K562 (cell line): ENCODE measurements at regions not wholly inside any gene's neighbourhood (a gene's known extent, or its start where the extent isn't known, plus 50 kb on each side); places are given as distances from the start of the nearest gene placed in this dataset.

Experiments
- ARID1B ChIP-seq: fragments of 450-650 bp; IDR thresholded peaks from 2 replicates; pipeline ENCODE4 v1.6.1; 2016; ENCODE audit warnings: antibody characterized with exemption, mild to moderate bottlenecking, inconsistent platforms
- CAMTA2 ChIP-seq: fragments of 250-450 bp; sonication (Bioruptor Pico); conservative IDR thresholded peaks from 2 replicates; pipeline ENCODE4 v1.5.1; 2022
- CC2D1A ChIP-seq: fragments of 450-650 bp; IDR thresholded peaks from 2 replicates; pipeline ENCODE4 v1.6.1; 2017; ENCODE audit warnings: mild to moderate bottlenecking
- CHAMP1 ChIP-seq: fragments of 450-650 bp; IDR thresholded peaks from 2 replicates; pipeline ENCODE4 v1.6.1; 2016; ENCODE audit warnings: mild to moderate bottlenecking
- DPF2 ChIP-seq: fragments of 450-650 bp; IDR thresholded peaks from 2 replicates; pipeline ENCODE4 v1.6.1; 2016
- ETS2 ChIP-seq: IDR thresholded peaks from 2 replicates; pipeline ENCODE4 v1.6.1; 2016; ENCODE audit warnings: borderline replicate concordance, missing genetic modification characterization, mild to moderate bottlenecking, moderate library complexity, missing compliant biosample characterization; ENCODE audit not compliant: poor library complexity, severe bottlenecking
- FOSL1 ChIP-seq: fragments of 200-800 bp; sonication (Bioruptor generic); conservative IDR thresholded peaks from 2 replicates; pipeline ENCODE4 v1.6.1; 2016; ENCODE audit warnings: missing genetic modification characterization, missing compliant biosample characterization
- GTF2F1 ChIP-seq: IDR thresholded peaks from 2 replicates; pipeline ENCODE4 v1.6.1; 2011; ENCODE audit warnings: low read depth, low read length, improper control_type of control experiment
- HIVEP1 ChIP-seq: fragments of 250-450 bp; sonication (Bioruptor Pico); IDR thresholded peaks from 2 replicates; pipeline ENCODE4 v1.4.0; 2020; ENCODE audit warnings: mild to moderate bottlenecking
- HSF4 ChIP-seq: fragments of 250-450 bp; sonication (Bioruptor Pico); IDR thresholded peaks from 2 replicates; pipeline ENCODE4 v2.1.2; 2022; ENCODE audit warnings: mild to moderate bottlenecking, moderate library complexity, borderline replicate concordance
- KLF6 ChIP-seq: fragments of 250-450 bp; sonication (Bioruptor Pico); IDR thresholded peaks from 2 replicates; pipeline ENCODE4 v1.4.0; 2020; ENCODE audit warnings: mild to moderate bottlenecking, moderate library complexity, borderline replicate concordance
- LEF1 ChIP-seq: fragments of 450-650 bp; IDR thresholded peaks from 2 replicates; pipeline ENCODE4 v1.6.1; 2016; ENCODE audit warnings: mild to moderate bottlenecking
- MAX ChIP-seq: sonication (generic); formaldehyde crosslinking; IDR thresholded peaks from 2 replicates; pipeline ENCODE4 v1.9.0; 2022; ENCODE audit warnings: mild to moderate bottlenecking, missing genetic modification reagents
- MYC ChIP-seq, 2 experiments: fragments of 250-450 bp in 1 of 2; sonication (Bioruptor Pico) in 1 of 2; IDR thresholded peaks; 2 replicates each; pipeline versions ENCODE4 v1.5.1 to v1.6.1; 2012 to 2021; ENCODE audit warnings: low read depth in 2 of 2, borderline replicate concordance in 1 of 2, improper control_type of control experiment in 1 of 2, low read length in 1 of 2, mild to moderate bottlenecking in 1 of 2, moderate library complexity in 1 of 2
- PHB2 ChIP-seq: fragments of 450-650 bp; IDR thresholded peaks from 2 replicates; pipeline ENCODE4 v1.6.1; 2017; ENCODE audit warnings: low read depth
- PTTG1 ChIP-seq: fragments of 450-650 bp; IDR thresholded peaks from 2 replicates; pipeline ENCODE4 v1.6.1; 2016; ENCODE audit warnings: low read depth, mild to moderate bottlenecking, missing genetic modification characterization, missing compliant biosample characterization
- RB1 ChIP-seq: fragments of 450-650 bp; IDR thresholded peaks from 2 replicates; pipeline ENCODE4 v1.6.1; 2017; ENCODE audit warnings: low read depth, mild to moderate bottlenecking
- TAF7 ChIP-seq: fragments of 450-650 bp; IDR thresholded peaks from 2 replicates; pipeline ENCODE4 v1.6.1; 2016; ENCODE audit warnings: missing genetic modification characterization, missing compliant biosample characterization
- TFAP4 ChIP-seq: sonication (generic); formaldehyde crosslinking; IDR thresholded peaks from 2 replicates; pipeline ENCODE4 v1.8.0; 2022; ENCODE audit warnings: missing genetic modification reagents, mild to moderate bottlenecking, moderate library complexity, borderline replicate concordance
- THAP7 ChIP-seq: fragments of 250-450 bp; sonication (Bioruptor Pico); IDR thresholded peaks from 2 replicates; pipeline ENCODE4 v1.5.0; 2021
- U2AF1 ChIP-seq: fragments of 200-400 bp; formaldehyde crosslinking; optimal IDR thresholded peaks from 2 replicates; pipeline ENCODE3; 2017; ENCODE audit warnings: mild to moderate bottlenecking, low read depth, low read length, moderate library complexity
- ZBTB26 ChIP-seq: fragments of 450-650 bp; formaldehyde crosslinking; IDR thresholded peaks from 2 replicates; pipeline ENCODE4 v1.4.0; 2022; ENCODE audit warnings: missing genetic modification characterization
- ZFP30 ChIP-seq: fragments of 250-450 bp; sonication (Bioruptor Pico); IDR thresholded peaks from 2 replicates; pipeline ENCODE4 v1.8.0; 2022; ENCODE audit warnings: moderate library complexity, mild to moderate bottlenecking, inconsistent platforms, borderline replicate concordance
- ZNF184 ChIP-seq: sonication (generic); formaldehyde crosslinking; IDR thresholded peaks from 2 replicates; pipeline ENCODE4 v1.5.0; 2020; ENCODE audit warnings: missing genetic modification reagents
- ZNF780A ChIP-seq: fragments of 250-450 bp; sonication (Bioruptor Pico); IDR thresholded peaks from 2 replicates; pipeline ENCODE4 v1.5.0; 2021; ENCODE audit warnings: mild to moderate bottlenecking

GRCh38 chr15:94855409-94856266 lies 624.3 kb downstream of the MCTP2 start (continued):
- TF ChIP-seq ZBTB26 (no peak), THAP7 (CRISPR knock-in tag) (no peak), DPF2 (no peak), MYC (IDR thresholded peaks at IDR 0.05; ENCODE audit: low read depth, low read length) (no peak), MYC (CRISPR knock-in tag; IDR thresholded peaks at IDR 0.05; ENCODE audit: borderline replicate concordance, low read depth) (peak; percentile 61; the same call in 1 of the 2 replicates), PTTG1 (tag) (no peak), ZFP30 (no peak), CHAMP1 (no peak), KLF6 (CRISPR knock-in tag) (no peak), HSF4 (CRISPR knock-in tag) (no peak), TFAP4 (CRISPR knock-in tag) (no peak; the same call in 1 of the 2 replicates), FOSL1 (no peak), ZNF184 (CRISPR knock-in tag) (no peak), LEF1 (no peak), ETS2 (no peak), ZNF780A (CRISPR knock-in tag) (no peak), RB1 (no peak), CAMTA2 (CRISPR knock-in tag) (no peak), ARID1B (no peak), HIVEP1 (CRISPR knock-in tag) (no peak), TAF7 (tag) (peak; percentile 80), PHB2 (no peak), GTF2F1 (no peak), U2AF1 (no peak), MAX (CRISPR knock-in tag) (no peak), CC2D1A (no peak)
